GM23248 (cell line): ENCODE measurements at regions not wholly inside any gene's neighbourhood (a gene's known extent, or its start where the extent isn't known, plus 50 kb on each side); places are given as distances from the start of the nearest gene placed in this dataset.

Experiments used
- EZH2 ChIP-seq: fragments of 200-600 bp; sonication (generic); IDR thresholded peaks from 2 replicates; pipeline ENCODE4 v1.6.1; 2018; ENCODE audit warnings: antibody characterized with exemption, mild to moderate bottlenecking; ENCODE audit not compliant: insufficient read depth, poor library complexity, severe bottlenecking
- EZH2phosphoT487 ChIP-seq: fragments of 200-600 bp; sonication (generic); IDR thresholded peaks from 2 replicates; pipeline ENCODE4 v1.6.1; 2018; ENCODE audit warnings: antibody characterized with exemption, moderate library complexity, mild to moderate bottlenecking, low read depth; ENCODE audit not compliant: insufficient read depth

GRCh38 chr14:96626916-96627315 is 124.7 kb downstream of the PAPOLA start:
- TF ChIP-seq EZH2phosphoT487 (no peak), EZH2 (no peak)
